NT2/D1 (cell line): ENCODE measurements at regions not wholly inside any gene's neighbourhood (a gene's known extent, or its start where the extent isn't known, plus 50 kb on each side); places are given as distances from the start of the nearest gene placed in this dataset.

Experiments used
- DNase-seq: peaks from one replicate; pipeline ENCODE4 v3.0.0-alpha.2; 2011; ENCODE audit warnings: low read depth, low spot score
- H3K27me3 ChIP-seq: 2 replicates; pipeline ENCODE4 v1.6.0; 2011; ENCODE audit warnings: mild to moderate bottlenecking; ENCODE audit not compliant: insufficient read length, insufficient read depth
- H3K36me3 ChIP-seq: 2 replicates; pipeline ENCODE4 v1.6.1; 2011; ENCODE audit warnings: mild to moderate bottlenecking, low read length, mixed read lengths; ENCODE audit not compliant: insufficient read depth, insufficient read length
- H3K4me1 ChIP-seq: 2 replicates; pipeline ENCODE4 v1.5.1; 2011; ENCODE audit not compliant: insufficient read depth, insufficient read length
- H3K4me3 ChIP-seq: 2 replicates; pipeline ENCODE4 v1.5.1; 2011; ENCODE audit warnings: low read depth; ENCODE audit not compliant: insufficient read length
- H3K9ac ChIP-seq: 2 replicates; pipeline ENCODE4 v1.6.0; 2011; ENCODE audit warnings: low read depth; ENCODE audit not compliant: insufficient read length
- H3K9me3 ChIP-seq: 2 replicates; pipeline ENCODE4 v1.5.1; 2011; ENCODE audit warnings: mild to moderate bottlenecking, low read length; ENCODE audit not compliant: insufficient read depth
- SUZ12 ChIP-seq: IDR thresholded peaks from 2 replicates; pipeline ENCODE4 v1.6.1; 2011; ENCODE audit not compliant: insufficient read length, insufficient read depth; ENCODE audit errors: extremely low read depth
- YY1 ChIP-seq: IDR thresholded peaks from 2 replicates; pipeline ENCODE4 v1.6.1; 2011; ENCODE audit not compliant: insufficient read length, insufficient read depth
- ZNF274 ChIP-seq: IDR thresholded peaks from 2 replicates; pipeline ENCODE4 v1.6.1; 2011; ENCODE audit warnings: mild to moderate bottlenecking, low read depth, low read length

GRCh38 chr16:65218348-65218747, 96.5 kb upstream of the CDH11 start:
- H3K4me1 ChIP-seq, result no peaks in the 10 kb centered on the region
- H3K9ac ChIP-seq, result no peak overlapping the region
- no peaks in the 10 kb centered on the region for H3K9me3 ChIP-seq
- no peaks in the 10 kb centered on the region for H3K36me3 ChIP-seq
- no peak for DNase-seq
- TF ChIP-seq YY1, result no peak
- TF ChIP-seq ZNF274, result no peak
- TF ChIP-seq SUZ12, result no peak
- no peak overlapping the region for H3K4me3 ChIP-seq
- peaks cover 5% of the 10 kb centered on the region for H3K27me3 ChIP-seq

- Histone ChIP-seq H3K4me1 (no peaks in the 10 kb centered on the region), H3K36me3 (no peaks in the 10 kb centered on the region), H3K9me3 (no peaks in the 10 kb centered on the region), H3K27me3 (peaks cover 5% of the 10 kb centered on the region), H3K9ac (no peak overlapping the region), H3K4me3 (no peak overlapping the region)
- TF ChIP-seq YY1, result no peak
- no peak for TF ChIP-seq SUZ12
- no peak for TF ChIP-seq ZNF274
- no peak for DNase-seq
Measured at GRCh38 chr16:65213866-65214595, 92.2 kb upstream of the CDH11 start.

GRCh38 chr16:65212791-65213190, 90.9 kb upstream of the CDH11 start:
- Histone ChIP-seq H3K27me3 (peaks cover 5% of the 10 kb centered on the region), H3K9me3 (no peaks in the 10 kb centered on the region), H3K36me3 (no peaks in the 10 kb centered on the region), H3K9ac (no peak overlapping the region), H3K4me1 (no peaks in the 10 kb centered on the region), H3K4me3 (no peak overlapping the region)
- DNase-seq, result no peak
- TF ChIP-seq ZNF274 (no peak), YY1 (no peak), SUZ12 (no peak)

GRCh38 chr16:65212240-65212639, 90.4 kb upstream of the CDH11 start:
- no peaks in the 10 kb centered on the region for H3K4me1 ChIP-seq
- no peaks in the 10 kb centered on the region for H3K9me3 ChIP-seq
- no peak overlapping the region for H3K9ac ChIP-seq
- H3K36me3 ChIP-seq, result no peaks in the 10 kb centered on the region
- no peak for DNase-seq
- no peak overlapping the region for H3K4me3 ChIP-seq
- TF ChIP-seq SUZ12 (no peak), YY1 (no peak), ZNF274 (no peak)
- H3K27me3 ChIP-seq, result peaks cover 5% of the 10 kb centered on the region

GRCh38 chr16:65202461-65202860, 80.6 kb upstream of the CDH11 start:
- H3K36me3 ChIP-seq, result no peaks in the 10 kb centered on the region
- no peak overlapping the region for H3K4me3 ChIP-seq
- DNase-seq, result no peak
- no peak for TF ChIP-seq SUZ12
- no peak for TF ChIP-seq ZNF274
- TF ChIP-seq YY1, result no peak
- no peak overlapping the region for H3K9ac ChIP-seq
- no peaks in the 10 kb centered on the region for H3K9me3 ChIP-seq
- peaks cover 4% of the 10 kb centered on the region for H3K27me3 ChIP-seq
- H3K4me1 ChIP-seq, result no peaks in the 10 kb centered on the region

- Histone ChIP-seq H3K4me1 (no peaks in the 10 kb centered on the region), H3K9me3 (no peaks in the 10 kb centered on the region), H3K27me3 (peaks cover 4% of the 10 kb centered on the region), H3K9ac (no peak overlapping the region), H3K4me3 (no peak overlapping the region), H3K36me3 (no peaks in the 10 kb centered on the region)
- TF ChIP-seq YY1, result no peak
- no peak for TF ChIP-seq SUZ12
- no peak for TF ChIP-seq ZNF274
- DNase-seq, result no peak
Measured at GRCh38 chr16:65201511-65201910, 79.6 kb upstream of the CDH11 start.

- Histone ChIP-seq H3K4me3 (no peak overlapping the region), H3K36me3 (no peaks in the 10 kb centered on the region), H3K9ac (no peak overlapping the region), H3K27me3 (peaks cover 4% of the 10 kb centered on the region), H3K4me1 (no peaks in the 10 kb centered on the region), H3K9me3 (no peaks in the 10 kb centered on the region)
- no peak for DNase-seq
- TF ChIP-seq SUZ12, result no peak
- TF ChIP-seq YY1, result no peak
Measured at GRCh38 chr16:65200857-65201256, 79.0 kb upstream of the CDH11 start.
